HG02981 (cell line): ENCODE measurements at regions not wholly inside any gene's neighbourhood (a gene's known extent, or its start where the extent isn't known, plus 50 kb on each side); places are given as distances from the start of the nearest gene placed in this dataset.

Source experiments
- ATAC-seq: cut with Tn5 transposase; IDR thresholded peaks from one replicate; pipeline ENCODE4 v1.9.1; 2021; ENCODE audit warnings: mild to moderate bottlenecking, moderate library complexity; ENCODE audit not compliant: unreplicated experiment

DNA sequence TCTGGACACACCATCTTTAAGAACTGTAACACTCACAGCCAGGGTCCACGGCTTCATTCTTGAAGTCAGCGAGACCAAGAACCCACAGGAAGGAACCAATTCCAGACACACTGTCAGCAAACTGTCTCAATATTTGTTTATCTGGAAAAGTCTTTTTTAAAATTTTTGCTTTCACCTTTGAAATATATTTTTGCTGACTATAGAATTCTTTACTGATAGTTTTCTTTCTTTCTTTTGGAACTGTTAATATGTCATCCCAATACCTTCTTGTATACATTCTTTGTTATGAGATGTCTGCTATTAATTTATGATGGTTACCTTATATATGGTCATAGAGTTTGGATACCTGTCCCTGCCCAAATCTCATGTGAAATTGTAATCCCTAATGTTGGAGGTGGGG is 145.1 kb upstream of the IRX4 start:
- ATAC-seq, result no peak

DNA sequence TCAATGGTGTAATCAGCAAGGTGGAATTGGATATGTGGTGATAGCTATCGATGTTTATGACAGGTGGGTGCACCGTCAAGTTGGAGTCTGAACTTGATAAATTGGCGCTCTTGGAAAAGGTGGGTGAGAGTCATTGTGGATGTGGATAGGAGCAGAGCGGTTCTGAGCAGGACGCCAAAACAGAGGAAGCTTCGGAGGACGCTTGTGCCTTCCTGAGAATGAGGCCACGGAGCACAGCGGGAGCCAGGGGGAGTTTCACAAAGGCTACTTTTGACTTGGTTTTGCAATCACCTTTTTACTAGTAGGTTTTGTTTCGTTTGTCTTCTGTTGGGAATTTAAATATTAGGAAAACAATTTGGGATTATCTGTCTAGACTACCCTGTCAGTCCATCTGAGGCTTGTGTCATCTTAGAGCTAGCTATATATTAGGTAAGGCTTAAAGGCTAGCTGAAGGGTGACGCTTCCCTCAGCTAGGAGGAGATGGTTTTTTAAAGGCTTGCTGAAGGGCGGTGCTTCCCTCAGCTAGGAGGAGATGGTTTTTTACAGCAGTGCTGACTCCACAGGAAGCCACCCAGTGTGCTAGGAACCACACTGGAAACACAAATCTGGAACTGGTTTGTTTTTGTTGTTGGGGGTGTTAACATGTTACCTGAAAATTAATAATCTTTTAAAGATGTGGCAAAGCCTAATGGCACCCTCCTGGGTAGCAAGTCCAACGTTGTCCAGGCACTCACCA is 142.4 kb upstream of the IRX4 start:
- ATAC-seq, result no peak

DNA sequence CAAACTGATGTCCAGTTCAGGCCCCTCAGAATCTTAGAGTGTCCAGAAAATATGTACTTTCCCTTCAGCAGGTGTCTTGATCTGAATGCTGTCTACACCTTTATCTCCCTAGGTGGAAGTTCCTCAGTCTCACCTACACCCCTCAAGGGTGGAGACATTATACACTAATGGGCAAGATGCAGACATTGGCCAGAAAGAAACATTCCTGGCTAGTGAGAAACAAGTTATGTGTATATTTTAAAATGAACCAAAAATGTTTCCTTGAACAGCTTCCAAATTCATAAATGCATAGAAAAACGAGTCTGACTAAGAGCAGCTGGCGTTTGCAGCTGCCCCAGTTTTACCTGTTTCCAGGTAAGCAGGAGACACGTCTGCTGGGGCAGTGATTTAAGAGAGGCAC is 140.5 kb upstream of the IRX4 start:
- no peak for ATAC-seq

DNA sequence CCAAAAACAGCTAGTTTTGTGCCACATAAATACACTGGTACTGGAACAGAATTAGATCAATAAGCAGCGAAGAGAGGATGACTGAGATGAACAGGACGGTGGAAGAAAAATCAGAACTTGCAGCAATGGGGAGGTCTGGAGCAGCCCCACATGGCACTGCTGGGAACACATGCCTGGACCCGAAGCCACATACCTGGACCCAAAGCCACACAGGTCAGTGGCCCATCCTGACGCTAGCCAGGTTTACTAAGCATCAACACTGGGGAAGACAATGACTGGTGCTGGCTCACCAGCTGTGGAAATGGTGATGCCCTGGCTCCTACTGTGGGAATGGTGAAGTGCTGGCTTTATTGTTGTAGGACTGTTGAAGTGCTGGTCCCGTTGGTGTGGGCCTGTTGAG is 139.7 kb upstream of the IRX4 start:
- ATAC-seq, result no peak

DNA sequence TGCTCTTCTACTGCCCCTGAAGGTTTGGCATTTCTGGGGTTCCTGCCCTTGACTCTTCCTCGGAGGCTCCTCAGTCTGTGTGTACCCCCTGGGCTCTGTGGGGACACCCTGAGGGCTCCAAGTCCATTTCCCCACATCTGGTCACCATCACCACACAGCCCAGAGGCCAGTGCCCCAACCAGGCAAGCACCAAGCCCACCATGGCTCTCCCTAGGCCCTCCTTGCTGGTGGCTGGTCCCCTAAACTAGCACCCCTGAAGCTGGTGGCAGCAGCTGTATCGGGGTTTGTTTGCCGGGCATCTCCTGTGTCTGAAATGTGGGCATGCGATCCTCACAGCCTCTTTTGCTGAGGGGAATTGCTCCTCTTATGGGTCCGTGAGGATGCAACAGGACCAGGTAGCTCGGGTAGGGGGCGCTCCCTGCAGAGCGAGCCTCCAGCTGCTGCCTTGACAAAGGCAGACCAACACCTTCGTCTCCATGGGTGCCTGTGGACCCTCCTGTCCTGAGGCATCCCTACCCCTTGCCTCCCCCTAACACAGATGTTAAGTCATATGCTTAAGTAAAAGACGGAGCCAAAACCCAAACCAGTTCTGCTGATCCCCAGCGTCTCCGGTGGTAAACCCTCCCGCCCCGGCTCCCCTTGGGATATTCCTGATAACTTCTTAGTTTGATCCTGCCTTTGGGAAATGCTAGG is 138.9 kb upstream of the IRX4 start:
- ATAC-seq, result no peak

DNA sequence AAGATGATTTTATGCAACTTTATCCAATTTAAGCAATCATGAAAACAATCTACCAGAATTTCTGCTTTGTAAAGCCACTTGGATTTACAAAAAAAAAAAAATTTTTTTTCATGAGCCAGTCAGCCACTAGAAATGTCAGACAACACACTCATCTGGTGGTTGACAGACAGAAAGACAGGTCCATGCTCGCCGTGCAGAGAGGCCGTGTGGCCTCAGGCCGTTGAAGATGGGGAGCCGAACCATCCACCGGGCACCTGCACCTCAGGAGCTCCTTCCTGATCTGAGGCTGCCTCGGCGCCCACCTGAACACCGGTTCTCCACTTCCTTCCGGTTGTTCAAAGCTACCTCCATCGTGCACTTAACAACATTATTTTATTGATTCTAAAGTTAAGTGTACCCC is 138.0 kb upstream of the IRX4 start:
- no peak for ATAC-seq

DNA sequence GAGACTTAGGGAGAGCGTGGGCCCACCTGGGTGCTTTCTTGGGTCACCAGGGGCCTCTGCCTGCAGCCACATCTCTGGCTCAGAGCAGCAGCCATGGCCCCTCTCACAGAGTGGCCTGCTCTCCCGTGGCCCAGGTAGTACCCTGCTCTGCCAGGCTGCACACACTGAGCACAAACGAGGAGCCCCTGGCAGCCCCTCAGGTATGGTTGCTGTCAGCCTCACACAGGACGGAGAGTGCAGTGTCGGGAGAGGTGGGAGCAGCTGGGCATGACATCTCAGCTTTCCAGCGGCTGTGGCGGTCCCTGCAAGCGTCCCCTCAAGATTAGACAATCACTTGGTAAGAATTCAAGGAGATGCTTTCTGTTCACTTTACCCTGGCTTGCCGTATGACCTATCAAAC is 137.0 kb upstream of the IRX4 start:
- no peak for ATAC-seq

DNA sequence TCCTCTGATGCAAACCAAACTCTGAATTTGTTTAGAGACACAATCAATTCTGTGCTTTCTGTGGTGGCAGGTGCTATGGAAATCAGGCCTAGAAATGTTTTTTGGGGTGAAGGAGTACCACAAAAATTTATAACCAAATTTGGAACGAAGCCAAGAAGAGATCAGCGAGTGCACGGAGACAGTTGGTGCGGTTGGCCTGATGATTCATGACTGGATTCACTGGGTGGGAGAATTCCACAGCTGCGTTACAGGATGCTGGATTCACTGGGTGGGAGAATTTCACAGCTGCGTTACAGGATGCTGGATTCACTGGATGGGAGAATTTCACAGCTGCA is 135.6 kb upstream of the IRX4 start:
- no peak for ATAC-seq

DNA sequence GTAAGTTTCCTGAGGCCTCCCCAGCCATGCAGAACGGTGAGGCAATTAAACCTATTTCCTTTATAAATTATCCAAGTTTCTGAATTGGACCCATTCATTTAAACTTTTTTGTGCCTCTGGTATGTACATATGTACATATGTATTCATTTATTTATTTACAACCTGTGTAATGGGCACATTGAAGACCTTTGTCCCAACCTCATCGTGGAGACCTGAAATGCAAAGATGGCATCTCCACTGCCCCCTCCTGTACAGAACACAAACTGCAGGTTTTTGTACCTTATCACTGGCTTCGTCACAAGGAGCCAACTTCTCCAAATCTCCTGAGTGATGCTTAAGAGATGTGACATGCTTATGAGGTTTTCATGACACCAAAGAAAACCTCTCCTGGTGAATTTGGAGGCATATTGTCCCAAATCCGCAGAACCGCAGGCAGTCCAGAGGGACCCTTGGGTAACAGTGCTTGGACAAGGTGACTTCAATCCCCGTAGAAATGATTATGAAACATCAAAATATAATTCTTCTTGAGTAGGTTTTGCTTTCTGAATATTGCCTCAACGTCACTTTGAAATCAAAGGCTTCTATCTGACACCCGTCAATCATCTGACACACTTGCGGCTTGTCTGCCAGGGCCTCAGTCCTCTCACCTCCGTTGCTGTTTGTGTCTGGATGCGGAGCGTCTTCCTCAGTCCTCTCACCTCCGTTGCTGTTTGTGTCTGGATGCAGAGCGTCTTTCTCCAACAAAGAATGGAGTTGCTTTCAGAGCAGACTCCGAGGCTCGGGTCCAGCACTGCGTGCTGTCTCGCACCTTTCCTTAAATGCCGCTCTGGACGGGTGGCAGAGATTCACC is 135.0 kb upstream of the IRX4 start:
- ATAC-seq, result no peak

DNA sequence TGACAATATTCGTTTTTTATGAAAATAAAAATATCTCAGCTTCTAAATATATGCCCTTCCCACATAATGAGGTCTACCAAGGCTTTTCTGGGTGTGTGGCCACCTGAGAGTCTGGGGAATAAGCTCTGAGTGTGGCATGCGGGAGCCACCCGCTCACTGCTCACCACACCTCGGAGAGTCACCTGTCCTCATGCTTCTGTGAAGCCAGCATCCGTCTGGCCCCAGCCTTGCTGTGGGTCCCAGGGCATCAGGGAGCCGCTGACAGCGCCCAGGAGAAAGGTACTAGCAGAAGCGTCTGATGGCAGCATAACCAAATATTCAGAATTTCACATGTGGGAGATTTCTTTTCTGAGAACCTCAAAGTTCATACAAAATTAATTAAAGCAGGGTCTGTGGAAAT is 133.2 kb upstream of the IRX4 start:
- no peak for ATAC-seq

DNA sequence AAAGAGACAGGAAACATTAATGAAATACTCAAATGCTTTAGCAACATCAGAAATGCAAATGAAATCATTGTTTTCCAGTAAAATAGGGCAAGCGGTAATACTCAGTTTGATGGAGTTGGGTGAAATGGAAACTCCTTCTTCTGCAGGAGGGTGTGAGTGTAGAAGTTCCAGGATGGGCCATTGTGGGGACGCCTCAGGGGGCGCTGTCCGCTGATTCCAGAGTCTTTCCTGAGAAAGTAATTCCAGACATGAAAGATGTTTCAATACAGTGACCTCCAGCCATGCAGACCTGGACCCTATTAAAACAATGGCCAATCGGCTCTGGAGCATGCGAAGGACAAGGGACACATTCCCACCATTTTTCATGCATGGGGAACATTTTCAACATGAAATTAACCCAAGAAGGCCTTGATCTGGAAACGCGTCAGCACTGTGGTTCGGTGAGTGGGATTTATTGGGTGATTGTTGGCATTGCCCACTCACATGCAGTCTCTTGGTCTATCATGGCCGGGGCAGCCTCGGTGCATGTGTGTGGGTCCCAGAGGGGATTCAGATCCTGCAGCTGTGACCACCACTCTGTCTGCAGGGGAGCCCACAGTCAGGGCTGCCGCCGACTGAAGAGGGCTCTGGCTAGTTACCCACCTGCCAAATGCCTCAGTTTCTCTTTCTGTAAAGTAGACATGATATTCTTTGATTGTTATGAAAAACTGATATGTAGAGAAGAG is 132.6 kb upstream of the IRX4 start:
- ATAC-seq, result no peak

DNA sequence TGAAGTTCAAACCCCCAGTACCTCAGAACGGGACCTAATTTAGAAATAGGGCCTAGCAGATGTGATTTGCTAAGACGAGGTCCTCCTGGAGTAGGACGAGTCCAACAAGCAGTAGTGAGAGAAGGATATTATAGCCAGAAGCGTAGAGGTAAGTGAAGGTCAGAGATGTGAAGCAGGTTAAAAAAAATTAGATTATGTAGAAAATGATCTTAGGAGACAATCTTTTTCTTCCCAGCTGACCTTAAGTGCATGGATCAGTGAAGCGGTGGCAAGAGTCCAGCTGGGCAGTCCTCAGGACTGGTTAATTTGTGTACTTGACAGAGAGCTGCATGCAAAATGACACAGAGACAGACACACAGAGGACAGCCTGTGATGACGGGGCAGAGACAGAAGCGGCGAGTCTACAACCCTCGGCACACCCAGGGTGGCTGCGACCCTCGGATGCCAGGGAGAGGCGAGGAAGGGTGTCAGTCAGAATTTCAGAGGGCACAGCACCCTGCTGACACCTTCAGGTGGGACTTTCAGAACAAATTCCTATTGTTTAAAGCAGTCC is 131.4 kb upstream of the IRX4 start:
- no peak for ATAC-seq

DNA sequence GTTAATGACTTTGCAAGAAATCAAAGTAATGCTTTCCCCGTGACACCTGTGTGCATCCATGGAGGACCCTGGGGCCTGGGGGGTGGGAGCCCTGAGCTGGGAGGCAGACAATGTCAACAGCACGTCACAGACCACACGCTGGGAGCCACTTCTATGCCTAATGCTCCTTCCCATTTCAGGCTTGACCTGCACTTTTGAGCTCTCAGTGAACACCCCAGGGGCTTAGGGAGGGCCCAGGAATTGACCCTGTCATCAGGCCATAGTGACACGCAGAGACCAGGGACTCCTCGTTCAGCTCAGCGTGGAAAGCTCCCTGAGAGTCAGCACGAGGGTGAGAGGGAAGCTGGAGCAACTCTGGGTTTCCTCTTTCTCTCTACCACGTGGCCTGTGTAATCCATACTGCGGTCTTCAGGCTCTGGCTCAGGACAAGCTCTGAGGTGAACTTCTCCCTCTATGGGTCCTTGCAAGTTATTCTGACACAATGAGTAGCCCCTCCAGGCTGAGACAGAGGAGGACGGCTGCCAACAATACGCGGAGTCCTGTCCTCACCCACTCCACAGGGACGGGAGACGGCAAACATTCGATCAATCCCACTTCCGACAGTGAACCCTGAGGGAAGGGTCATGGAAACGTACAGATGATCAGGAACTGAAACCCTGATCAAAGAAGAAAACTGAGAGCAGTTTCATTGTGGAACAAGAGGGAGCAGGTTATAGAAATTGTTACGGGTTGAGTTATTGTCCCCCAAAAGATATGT is 130.8 kb upstream of the IRX4 start:
- ATAC-seq, result no peak

DNA sequence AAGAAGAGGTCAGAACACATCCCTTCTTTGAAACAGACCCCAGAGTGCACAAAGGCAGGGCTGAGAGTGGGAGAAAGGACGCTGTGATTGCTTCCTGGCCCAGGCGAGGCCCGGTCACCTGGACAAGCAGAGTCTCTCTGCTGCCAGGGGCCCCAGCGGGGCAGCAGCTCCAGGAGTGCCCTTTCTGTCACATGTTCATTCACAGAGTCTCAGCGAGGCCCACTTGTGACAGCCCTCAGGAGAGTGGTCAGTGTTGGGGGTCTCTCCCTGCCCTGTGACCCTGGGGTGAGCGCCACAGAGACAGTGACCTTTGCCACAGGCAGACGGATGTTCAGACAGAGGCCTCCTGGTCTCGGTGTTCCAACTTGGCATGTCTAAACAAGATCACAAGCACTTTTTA is 130.2 kb upstream of the IRX4 start:
- no peak for ATAC-seq

DNA sequence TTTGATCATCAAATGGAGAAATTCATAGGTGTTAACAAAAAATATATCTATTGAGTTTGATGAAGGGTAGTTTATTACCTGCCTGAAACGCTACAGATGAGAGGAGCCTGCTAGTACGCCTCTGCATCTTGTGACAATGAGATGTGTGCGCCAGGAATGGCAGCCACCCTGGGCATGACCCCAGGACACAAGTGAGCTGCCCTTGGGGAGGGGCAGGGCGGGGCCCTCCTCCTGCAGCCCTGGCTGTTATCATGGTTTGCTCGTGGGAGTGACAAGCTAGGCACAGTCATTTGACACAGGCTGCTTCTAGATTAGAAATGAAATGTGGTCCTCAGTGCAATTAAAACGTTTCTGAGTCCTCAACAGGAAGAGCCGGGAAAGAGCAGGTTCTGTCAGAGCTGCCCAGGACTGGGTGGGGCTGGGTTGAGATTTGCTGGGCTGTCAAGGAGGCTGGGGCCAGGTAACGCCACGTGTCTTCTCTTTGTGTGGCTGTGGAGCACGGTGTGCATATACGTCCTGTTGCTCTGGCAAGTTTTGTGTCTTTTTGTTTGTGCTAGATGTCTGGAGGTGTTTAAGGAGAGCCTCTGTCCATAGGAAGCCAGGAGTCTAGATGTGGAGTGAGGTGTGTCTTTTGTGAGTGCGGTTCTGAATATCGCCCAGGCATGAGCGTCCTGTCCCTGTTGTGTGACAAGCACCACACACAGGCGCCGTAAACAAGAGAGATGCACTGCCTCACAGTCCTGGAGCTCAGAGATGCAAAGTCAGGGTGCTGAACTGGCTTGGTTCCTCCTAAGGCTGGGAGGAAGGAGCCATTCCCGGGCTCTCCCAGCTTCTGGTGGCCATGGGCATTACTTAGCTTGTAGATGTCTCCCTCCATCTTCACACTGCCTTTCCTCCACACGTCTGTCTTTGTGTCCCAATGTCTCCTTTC is 129.0 kb upstream of the IRX4 start:
- ATAC-seq, result no peak

DNA sequence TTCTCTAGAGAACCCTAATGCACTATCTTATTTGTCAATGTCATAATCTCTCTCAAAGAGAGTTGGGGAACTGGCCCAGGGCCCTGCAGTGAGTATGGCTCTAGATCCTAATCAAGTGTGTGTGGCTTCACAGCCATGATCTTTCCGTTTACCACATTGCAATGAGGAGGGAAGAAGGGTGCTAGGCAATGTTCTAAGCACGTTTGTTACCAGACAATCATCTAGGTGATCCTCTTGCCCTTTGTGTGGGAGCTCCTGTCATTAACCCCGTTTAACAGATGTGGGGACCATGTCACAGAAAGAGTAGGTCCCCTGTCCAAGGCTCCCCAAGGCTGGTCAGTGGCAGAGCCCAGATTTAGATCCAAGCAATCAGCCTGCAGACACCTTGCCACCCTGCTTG is 128.2 kb upstream of the IRX4 start:
- ATAC-seq, result no peak

DNA sequence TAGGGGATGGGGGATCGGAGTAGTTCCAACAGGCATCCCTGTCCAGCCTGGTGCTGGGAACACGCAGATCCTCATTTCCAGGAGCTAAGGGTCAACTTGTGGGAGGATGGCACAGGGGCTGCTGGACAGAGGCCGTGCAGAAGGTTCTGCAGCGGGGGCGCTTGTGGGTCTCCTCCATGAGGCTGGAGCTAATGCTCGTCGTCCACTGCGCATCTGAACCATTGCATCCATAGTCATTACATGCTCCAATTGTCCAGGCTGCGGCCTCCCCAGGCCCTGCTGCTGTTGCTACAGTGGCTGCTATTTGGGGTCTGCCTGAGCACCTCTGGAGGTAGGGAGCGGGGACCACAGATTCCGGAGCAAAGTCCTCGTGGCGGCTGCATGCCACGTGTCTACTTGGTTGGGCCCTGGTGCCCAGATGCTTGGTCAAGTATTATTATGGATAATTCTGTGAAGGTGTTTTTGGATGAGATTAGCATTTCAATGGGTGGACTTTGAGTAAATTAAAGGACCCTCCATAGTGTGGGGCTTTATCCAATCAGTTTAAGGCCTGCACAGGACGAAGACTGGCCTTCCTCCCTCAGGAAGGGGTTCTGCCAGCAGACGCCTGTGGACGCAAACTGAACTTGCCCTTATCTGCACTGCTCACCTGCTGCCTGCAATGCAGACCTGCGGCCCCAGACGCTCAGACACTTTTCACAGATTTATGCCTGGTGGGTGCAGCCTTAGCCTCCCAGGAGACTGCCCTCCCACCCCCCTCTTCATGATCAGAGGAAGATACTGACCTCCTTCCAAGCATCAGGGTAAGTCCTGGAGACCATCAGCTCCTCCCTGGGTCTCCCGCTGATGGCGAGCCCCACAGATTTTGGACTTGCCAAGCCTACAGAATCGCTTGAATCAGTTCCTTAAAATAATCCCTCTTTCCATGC is 127.5 kb upstream of the IRX4 start:
- no peak for ATAC-seq
